Sigmoid colon (tissue), 4 donors: ENCODE measurements at regions not wholly inside any gene's neighbourhood (a gene's known extent, or its start where the extent isn't known, plus 50 kb on each side); places are given as distances from the start of the nearest gene placed in this dataset.

Experiments
- CTCF ChIP-seq, 4 experiments: fragments of 450-650 bp in 3 of 4; fragments of 200-600 bp in 1 of 4; IDR thresholded peaks; one replicate each; pipeline ENCODE4 v1.5.1; 2016 to 2019; ENCODE audit warnings: antibody characterized with exemption in 4 of 4, mild to moderate bottlenecking in 3 of 4, moderate library complexity in 2 of 4
- EP300 ChIP-seq, 4 donors: sonication (generic); formaldehyde crosslinking; IDR thresholded peaks; one replicate each; pipeline ENCODE4 v1.6.1; 2017; ENCODE audit warnings: antibody characterized with exemption in 4 of 4
- POLR2A ChIP-seq, 2 donors: fragments of 450-650 bp; IDR thresholded peaks; one replicate each; pipeline ENCODE4 v1.6.1; 2016; ENCODE audit warnings: antibody characterized with exemption in 2 of 2, mild to moderate bottlenecking in 2 of 2, moderate library complexity in 2 of 2
- POLR2AphosphoS5 ChIP-seq, 4 donors: sonication (generic); formaldehyde crosslinking; IDR thresholded peaks; one replicate each; pipeline ENCODE4 v1.6.1; 2017; ENCODE audit warnings: antibody characterized with exemption in 4 of 4

GRCh38 chr21:17690078-17690494 lies 77.4 kb upstream of the BTG3 start:
- TF ChIP-seq CTCF (IDR thresholded peaks at IDR 0.05) (no peak), POLR2A (IDR thresholded peaks at IDR 0.05) (no peak), POLR2AphosphoS5 (IDR thresholded peaks at IDR 0.05) (no peak), EP300 (IDR thresholded peaks at IDR 0.05) (no peak)
